HepG2 (cell line): ENCODE measurements at regions not wholly inside any gene's neighbourhood (a gene's known extent, or its start where the extent isn't known, plus 50 kb on each side); places are given as distances from the start of the nearest gene placed in this dataset.

Source experiments
- CC2D1A ChIP-seq: sonication (generic); formaldehyde crosslinking; IDR thresholded peaks from 2 replicates; pipeline ENCODE4 v1.8.1; 2023; ENCODE audit warnings: mild to moderate bottlenecking, missing genetic modification reagents
- DR1 ChIP-seq: sonication (generic); formaldehyde crosslinking; IDR thresholded peaks from 2 replicates; pipeline ENCODE4 v1.8.0; 2021; ENCODE audit warnings: mild to moderate bottlenecking, missing genetic modification reagents, inconsistent platforms
- HCFC1 ChIP-seq: fragments of 150-350 bp; IDR thresholded peaks from 2 replicates; pipeline ENCODE4 v1.6.1; 2014; ENCODE audit warnings: low read depth, low read length
- HINFP ChIP-seq: sonication (generic); formaldehyde crosslinking; IDR thresholded peaks from 2 replicates; pipeline ENCODE4 v1.4.0; 2020; ENCODE audit warnings: low read depth, mild to moderate bottlenecking, missing genetic modification reagents
- HOXA3 ChIP-seq: sonication (generic); formaldehyde crosslinking; IDR thresholded peaks from 2 replicates; pipeline ENCODE4 v1.5.0; 2020; ENCODE audit warnings: missing genetic modification reagents
- PLRG1 ChIP-seq: fragments of 450-650 bp; conservative IDR thresholded peaks from 2 replicates; pipeline ENCODE4 v1.6.1; 2016
- SAFB2 ChIP-seq: sonication (generic); formaldehyde crosslinking; IDR thresholded peaks from 2 replicates; pipeline ENCODE4 v1.5.1; 2020; ENCODE audit warnings: missing genetic modification reagents, low read depth, mild to moderate bottlenecking, borderline replicate concordance
- SIX4 ChIP-seq: sonication (generic); formaldehyde crosslinking; IDR thresholded peaks from 2 replicates; pipeline ENCODE4 v1.4.0; 2020; ENCODE audit warnings: missing genetic modification reagents
- SNAPC4 ChIP-seq: sonication (generic); formaldehyde crosslinking; IDR thresholded peaks from 2 replicates; pipeline ENCODE4 v1.4.0; 2020; ENCODE audit warnings: mild to moderate bottlenecking, missing genetic modification reagents
- UBTF ChIP-seq: sonication (generic); formaldehyde crosslinking; IDR thresholded peaks from 2 replicates; pipeline ENCODE4 v1.4.0; 2020; ENCODE audit warnings: mild to moderate bottlenecking, missing genetic modification reagents
- ZBTB7B ChIP-seq: sonication (generic); formaldehyde crosslinking; IDR thresholded peaks from 2 replicates; pipeline ENCODE4 v1.4.0; 2020; ENCODE audit warnings: missing genetic modification reagents
- ZNF44 ChIP-seq: sonication (generic); formaldehyde crosslinking; IDR thresholded peaks from 2 replicates; pipeline ENCODE4 v1.5.1; 2020; ENCODE audit warnings: mild to moderate bottlenecking, missing genetic modification reagents
- ZNF543 ChIP-seq: sonication (generic); formaldehyde crosslinking; IDR thresholded peaks from 2 replicates; pipeline ENCODE4 v1.4.0; 2020; ENCODE audit warnings: mild to moderate bottlenecking, missing genetic modification reagents
- ZNF607 ChIP-seq: sonication (generic); formaldehyde crosslinking; IDR thresholded peaks from 2 replicates; pipeline ENCODE4 v1.5.1; 2020; ENCODE audit warnings: missing genetic modification reagents, mild to moderate bottlenecking, borderline replicate concordance
- ZNF678 ChIP-seq: sonication (generic); formaldehyde crosslinking; IDR thresholded peaks from 2 replicates; pipeline ENCODE4 v1.4.0; 2020; ENCODE audit warnings: mild to moderate bottlenecking, missing genetic modification reagents
- ZNF7 ChIP-seq: IDR thresholded peaks from 2 replicates; pipeline ENCODE4 v1.6.1; 2016; ENCODE audit warnings: missing biosample characterization, missing genetic modification reagents
- ZNF747 ChIP-seq: sonication (generic); formaldehyde crosslinking; IDR thresholded peaks from 2 replicates; pipeline ENCODE4 v1.8.1; 2023; ENCODE audit warnings: missing genetic modification reagents, mild to moderate bottlenecking, borderline replicate concordance
- ZNF772 ChIP-seq: sonication (generic); formaldehyde crosslinking; IDR thresholded peaks from 2 replicates; pipeline ENCODE4 v1.5.0; 2020; ENCODE audit warnings: mild to moderate bottlenecking, missing genetic modification reagents
- TF ChIP-seq, protein P1 (sequence below): sonication (generic); formaldehyde crosslinking; conservative IDR thresholded peaks from 2 replicates; pipeline ENCODE4 v1.8.0; 2022; ENCODE audit warnings: mild to moderate bottlenecking, moderate library complexity, missing genetic modification reagents

DNA sequence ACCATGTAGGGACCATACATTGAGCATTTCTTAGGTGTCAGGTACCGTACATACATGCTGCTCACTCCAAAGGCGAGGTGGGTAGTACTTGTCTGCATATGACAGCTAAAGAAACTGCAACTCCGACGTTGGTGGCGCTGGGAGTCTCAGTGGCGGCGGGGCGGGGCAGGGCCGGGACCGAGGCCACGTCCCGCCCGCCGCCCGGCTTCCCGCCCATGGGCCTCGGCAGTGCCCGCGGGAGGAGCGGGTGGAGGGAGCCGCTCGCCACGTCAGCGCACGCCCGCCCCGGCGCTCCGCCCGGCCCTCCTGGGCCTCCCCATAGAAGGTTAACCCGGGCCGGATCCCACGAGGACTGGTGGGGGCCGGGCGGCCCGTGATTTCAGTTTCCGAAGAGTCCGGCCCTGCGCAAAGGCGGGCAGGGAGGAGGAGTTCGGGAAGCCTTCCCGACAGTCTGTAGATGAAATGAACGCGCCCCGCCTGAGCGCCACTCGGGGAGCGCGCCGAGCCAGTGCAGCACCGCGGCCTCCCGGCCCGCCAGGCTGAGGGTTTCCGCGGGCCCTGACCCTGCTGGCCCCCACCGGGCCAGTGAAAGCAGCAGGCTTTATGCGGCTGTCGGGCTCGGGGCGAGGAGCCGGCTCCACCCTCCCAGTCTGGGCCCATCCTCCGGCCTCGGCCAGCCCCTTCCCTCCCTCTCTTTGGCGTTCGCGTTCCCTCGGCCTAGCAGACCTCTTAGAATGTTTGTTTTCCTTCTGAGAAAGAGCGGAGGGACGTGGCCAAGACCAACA is 119.9 kb upstream of the JUN start (continued):
- TF ChIP-seq HCFC1: no peak
- 0 out of 2 replicates have a peak, but pooled peaks have one; percentile 63 for TF ChIP-seq ZNF607 (CRISPR knock-in tag)
- 0 out of 2 replicates have a peak, but pooled peaks have one; percentile 45 for TF ChIP-seq ZNF44 (CRISPR knock-in tag)
- no peak for TF ChIP-seq ZNF678 (CRISPR knock-in tag)
- TF ChIP-seq ZNF747 (CRISPR knock-in tag): no peak
- TF ChIP-seq DR1: peak; percentile 45
- no peak for TF ChIP-seq SNAPC4 (CRISPR knock-in tag)
- no peak for TF ChIP-seq CC2D1A
- peak; percentile 62 for TF ChIP-seq HOXA3 (CRISPR knock-in tag)
- TF ChIP-seq SIX4: no peak; the same call in 1 of the 2 replicates
- no peak; the same call in 1 of the 2 replicates for TF ChIP-seq ZNF543
- TF ChIP-seq PLRG1: no peak
- TF ChIP-seq, protein P1, sequence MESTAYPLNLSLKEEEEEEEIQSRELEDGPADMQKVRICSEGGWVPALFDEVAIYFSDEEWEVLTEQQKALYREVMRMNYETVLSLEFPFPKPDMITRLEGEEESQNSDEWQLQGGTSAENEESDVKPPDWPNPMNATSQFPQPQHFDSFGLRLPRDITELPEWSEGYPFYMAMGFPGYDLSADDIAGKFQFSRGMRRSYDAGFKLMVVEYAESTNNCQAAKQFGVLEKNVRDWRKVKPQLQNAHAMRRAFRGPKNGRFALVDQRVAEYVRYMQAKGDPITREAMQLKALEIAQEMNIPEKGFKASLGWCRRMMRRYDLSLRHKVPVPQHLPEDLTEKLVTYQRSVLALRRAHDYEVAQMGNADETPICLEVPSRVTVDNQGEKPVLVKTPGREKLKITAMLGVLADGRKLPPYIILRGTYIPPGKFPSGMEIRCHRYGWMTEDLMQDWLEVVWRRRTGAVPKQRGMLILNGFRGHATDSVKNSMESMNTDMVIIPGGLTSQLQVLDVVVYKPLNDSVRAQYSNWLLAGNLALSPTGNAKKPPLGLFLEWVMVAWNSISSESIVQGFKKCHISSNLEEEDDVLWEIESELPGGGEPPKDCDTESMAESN (CRISPR knock-in tag): no peak
- TF ChIP-seq HINFP (CRISPR knock-in tag): peak; percentile 54; the same call in 1 of the 2 replicates
- no peak; the same call in 1 of the 2 replicates for TF ChIP-seq ZNF7 (CRISPR knock-in tag)
- 0 out of 2 replicates have a peak, but pooled peaks have one; percentile 39 for TF ChIP-seq SAFB2
- TF ChIP-seq UBTF (CRISPR knock-in tag): peak; percentile 98
- peak; percentile 35; the same call in 1 of the 2 replicates for TF ChIP-seq ZBTB7B (CRISPR knock-in tag)
- TF ChIP-seq ZNF772 (CRISPR knock-in tag): no peak
